ENCODE measurements at regions not wholly inside any gene's neighbourhood (a gene's known extent, or its start where the extent isn't known, plus 50 kb on each side); places are given as distances from the start of the nearest gene placed in this dataset.

GRCh38 chr11:127524618-127525017 lies 524.0 kb upstream of the KIRREL3 start:
- H4K20me1 ChIP-seq (ENCODE audit: control insufficient read depth, insufficient read depth, low read depth, low read length): no peaks in the 10 kb centered on the region
- H3K79me2 ChIP-seq (ENCODE audit: control insufficient read depth, low read length): no peaks in the 10 kb centered on the region
- H3K9me3 ChIP-seq (ENCODE audit: control insufficient read depth, insufficient read depth, low read length): no peaks in the 10 kb centered on the region
- H3K4me1 ChIP-seq (ENCODE audit: control insufficient read depth, low read length): no peaks in the 10 kb centered on the region
- no peak overlapping the region for H3K4me3 ChIP-seq (ENCODE audit: low read length)
- no peak for TF ChIP-seq CTCF (IDR thresholded peaks at IDR 0.05; ENCODE audit: low read depth, low read length, poor library complexity, severe bottlenecking)
- no peak for TF ChIP-seq EZH2phosphoT487 (IDR thresholded peaks at IDR 0.05; ENCODE audit: borderline replicate concordance, low read length)
- H3K27ac ChIP-seq (ENCODE audit: low read depth, low read length): no peak overlapping the region
- no peak overlapping the region for H3K4me2 ChIP-seq (ENCODE audit: low read length)
- no peaks in the 10 kb centered on the region for H3K36me3 ChIP-seq (ENCODE audit: control insufficient read depth, low read length)
- no peaks in the 10 kb centered on the region for H3K9me2 ChIP-seq (replicated peaks; ENCODE audit: control insufficient read depth, low read length)
- no peaks in the 10 kb centered on the region for H3K27me3 ChIP-seq (ENCODE audit: control insufficient read depth, low read length)
- H3F3A ChIP-seq (ENCODE audit: control insufficient read depth, insufficient read depth): no peaks in the 10 kb centered on the region

DNA sequence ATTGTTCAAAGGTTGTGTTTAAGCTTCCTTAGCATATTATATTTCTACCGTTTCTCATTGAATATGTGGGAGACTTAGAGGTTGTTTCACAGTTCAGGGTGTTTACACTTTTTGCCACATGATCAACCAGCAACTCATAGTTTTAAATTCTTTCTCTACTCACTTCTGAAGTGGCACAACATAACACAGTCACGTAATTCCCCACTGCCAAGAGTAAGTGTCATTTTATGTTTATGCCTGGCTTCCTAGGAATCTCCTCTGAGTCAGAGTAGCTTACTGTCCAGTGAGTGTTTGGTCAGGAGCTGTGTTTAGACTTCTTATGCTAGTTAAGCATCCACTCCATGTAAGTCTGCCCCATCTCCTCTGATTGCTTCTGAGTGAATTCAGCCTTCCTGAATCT lies 520.8 kb upstream of the KIRREL3 start:
- Histone ChIP-seq H3K79me2 (ENCODE audit: control insufficient read depth, low read length) (no peaks in the 10 kb centered on the region), H3K27me3 (ENCODE audit: control insufficient read depth, low read length) (no peaks in the 10 kb centered on the region), H3F3A (ENCODE audit: control insufficient read depth, insufficient read depth) (no peaks in the 10 kb centered on the region), H3K36me3 (ENCODE audit: control insufficient read depth, low read length) (no peaks in the 10 kb centered on the region), H3K27ac (ENCODE audit: low read depth, low read length) (no peak overlapping the region), H3K4me2 (ENCODE audit: low read length) (no peak overlapping the region), H3K4me1 (ENCODE audit: control insufficient read depth, low read length) (no peaks in the 10 kb centered on the region), H3K4me3 (ENCODE audit: low read length) (no peak overlapping the region), H3K9me3 (ENCODE audit: control insufficient read depth, insufficient read depth, low read length) (no peaks in the 10 kb centered on the region), H3K9me2 (replicated peaks; ENCODE audit: control insufficient read depth, low read length) (no peaks in the 10 kb centered on the region), H4K20me1 (ENCODE audit: control insufficient read depth, insufficient read depth, low read depth, low read length) (no peaks in the 10 kb centered on the region)
- TF ChIP-seq EZH2phosphoT487 (IDR thresholded peaks at IDR 0.05; ENCODE audit: borderline replicate concordance, low read length) (no peak), CTCF (IDR thresholded peaks at IDR 0.05; ENCODE audit: low read depth, low read length, poor library complexity, severe bottlenecking) (no peak)

DNA sequence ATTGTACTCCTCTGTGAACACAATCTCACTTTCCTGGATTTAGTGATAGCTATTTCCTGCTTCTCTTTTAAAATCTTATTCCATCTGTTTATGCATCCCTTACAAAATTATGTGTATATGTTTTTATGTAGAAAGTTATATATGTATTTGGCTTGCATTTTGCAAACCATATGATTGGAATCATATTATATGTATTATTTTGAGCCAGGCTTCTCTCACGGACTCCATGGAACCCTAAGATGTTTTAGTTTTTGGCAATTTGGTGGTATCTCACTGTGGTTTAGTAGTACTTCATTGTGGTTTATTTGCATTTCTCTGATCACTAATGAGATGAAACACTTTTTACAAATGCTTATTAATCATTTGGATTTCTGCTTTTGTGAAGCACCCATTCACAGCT lies 507.3 kb upstream of the KIRREL3 start:
- Histone ChIP-seq H3K27me3 (ENCODE audit: control insufficient read depth, low read length) (no peaks in the 10 kb centered on the region), H3K9me3 (ENCODE audit: control insufficient read depth, insufficient read depth, low read length) (no peaks in the 10 kb centered on the region), H3K9me2 (replicated peaks; ENCODE audit: control insufficient read depth, low read length) (no peaks in the 10 kb centered on the region), H3K79me2 (ENCODE audit: control insufficient read depth, low read length) (no peaks in the 10 kb centered on the region), H4K20me1 (ENCODE audit: control insufficient read depth, insufficient read depth, low read depth, low read length) (no peaks in the 10 kb centered on the region), H3K4me2 (ENCODE audit: low read length) (no peak overlapping the region), H3K27ac (ENCODE audit: low read depth, low read length) (no peak overlapping the region), H3K4me1 (ENCODE audit: control insufficient read depth, low read length) (no peaks in the 10 kb centered on the region), H3K36me3 (ENCODE audit: control insufficient read depth, low read length) (no peaks in the 10 kb centered on the region), H3F3A (ENCODE audit: control insufficient read depth, insufficient read depth) (no peaks in the 10 kb centered on the region), H3K4me3 (ENCODE audit: low read length) (no peak overlapping the region)
- TF ChIP-seq EZH2phosphoT487 (IDR thresholded peaks at IDR 0.05; ENCODE audit: borderline replicate concordance, low read length): no peak
- TF ChIP-seq CTCF (IDR thresholded peaks at IDR 0.05; ENCODE audit: low read depth, low read length, poor library complexity, severe bottlenecking): no peak

DNA sequence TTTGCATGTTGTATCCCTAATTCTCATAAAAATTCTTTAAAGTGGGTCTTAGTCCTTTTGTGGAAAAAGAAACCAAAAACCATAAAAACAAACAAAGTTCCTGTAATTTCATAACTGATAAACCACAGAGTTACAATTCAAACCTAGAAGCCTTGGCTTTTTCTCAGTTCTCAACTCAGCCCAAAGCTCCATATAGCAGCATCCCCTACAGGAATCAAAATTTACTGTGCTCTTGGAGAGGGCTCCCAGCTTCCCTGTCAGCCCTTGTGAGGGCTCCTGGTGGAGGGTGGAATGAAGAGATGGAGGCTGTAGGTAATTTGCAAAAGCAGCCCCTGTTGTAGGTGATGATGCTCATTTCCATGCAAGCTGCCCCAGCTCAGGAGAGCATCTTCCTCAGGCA lies 506.1 kb upstream of the KIRREL3 start:
- Histone ChIP-seq H3K4me3 (ENCODE audit: low read length) (no peak overlapping the region), H3K27me3 (ENCODE audit: control insufficient read depth, low read length) (no peaks in the 10 kb centered on the region), H3K36me3 (ENCODE audit: control insufficient read depth, low read length) (no peaks in the 10 kb centered on the region), H3K27ac (ENCODE audit: low read depth, low read length) (no peak overlapping the region), H3K9me2 (replicated peaks; ENCODE audit: control insufficient read depth, low read length) (no peaks in the 10 kb centered on the region), H4K20me1 (ENCODE audit: control insufficient read depth, insufficient read depth, low read depth, low read length) (no peaks in the 10 kb centered on the region), H3K9me3 (ENCODE audit: control insufficient read depth, insufficient read depth, low read length) (no peaks in the 10 kb centered on the region), H3F3A (ENCODE audit: control insufficient read depth, insufficient read depth) (no peaks in the 10 kb centered on the region), H3K79me2 (ENCODE audit: control insufficient read depth, low read length) (no peaks in the 10 kb centered on the region), H3K4me1 (ENCODE audit: control insufficient read depth, low read length) (no peaks in the 10 kb centered on the region), H3K4me2 (ENCODE audit: low read length) (no peak overlapping the region)
- TF ChIP-seq EZH2phosphoT487 (IDR thresholded peaks at IDR 0.05; ENCODE audit: borderline replicate concordance, low read length) (no peak), CTCF (IDR thresholded peaks at IDR 0.05; ENCODE audit: low read depth, low read length, poor library complexity, severe bottlenecking) (no peak)

All from DOHH2 (cell line).